ENCODE measurements at regions not wholly inside any gene's neighbourhood (a gene's known extent, or its start where the extent isn't known, plus 50 kb on each side); places are given as distances from the start of the nearest gene placed in this dataset.
"Not testable (repeated sequence)": the region's sequence is repeated elsewhere in the genome, so short reads cannot be mapped to it uniquely, and the experiment has no call there.

DNA sequence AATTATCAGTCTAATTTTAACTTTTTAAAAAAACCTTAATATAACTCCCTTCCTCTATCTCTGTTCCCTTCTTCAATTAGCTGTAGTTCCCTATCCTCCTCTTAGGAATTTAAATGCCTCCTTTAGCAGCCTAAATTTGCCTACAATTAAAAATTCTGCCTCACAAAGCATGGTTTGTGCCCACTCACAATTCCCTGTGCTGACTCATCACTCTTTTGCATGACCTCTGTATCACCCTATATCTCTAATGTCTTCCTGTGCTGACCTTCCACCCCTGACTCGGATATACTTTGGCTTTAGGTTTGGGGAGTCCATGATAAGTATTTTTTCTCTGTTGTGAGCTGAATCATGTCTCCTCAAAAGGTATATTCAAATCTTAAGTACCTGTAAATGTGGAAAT is 253.6 kb downstream of the RNF144B start:
- in situ Hi-C loops (cut with HindIII; ENCODE audit: low sequenced_read_pairs): no loop called here
- H3K4me3 ChIP-seq (ENCODE audit: low read depth, low read length): no peak overlapping the region
- TF ChIP-seq, protein P1, sequence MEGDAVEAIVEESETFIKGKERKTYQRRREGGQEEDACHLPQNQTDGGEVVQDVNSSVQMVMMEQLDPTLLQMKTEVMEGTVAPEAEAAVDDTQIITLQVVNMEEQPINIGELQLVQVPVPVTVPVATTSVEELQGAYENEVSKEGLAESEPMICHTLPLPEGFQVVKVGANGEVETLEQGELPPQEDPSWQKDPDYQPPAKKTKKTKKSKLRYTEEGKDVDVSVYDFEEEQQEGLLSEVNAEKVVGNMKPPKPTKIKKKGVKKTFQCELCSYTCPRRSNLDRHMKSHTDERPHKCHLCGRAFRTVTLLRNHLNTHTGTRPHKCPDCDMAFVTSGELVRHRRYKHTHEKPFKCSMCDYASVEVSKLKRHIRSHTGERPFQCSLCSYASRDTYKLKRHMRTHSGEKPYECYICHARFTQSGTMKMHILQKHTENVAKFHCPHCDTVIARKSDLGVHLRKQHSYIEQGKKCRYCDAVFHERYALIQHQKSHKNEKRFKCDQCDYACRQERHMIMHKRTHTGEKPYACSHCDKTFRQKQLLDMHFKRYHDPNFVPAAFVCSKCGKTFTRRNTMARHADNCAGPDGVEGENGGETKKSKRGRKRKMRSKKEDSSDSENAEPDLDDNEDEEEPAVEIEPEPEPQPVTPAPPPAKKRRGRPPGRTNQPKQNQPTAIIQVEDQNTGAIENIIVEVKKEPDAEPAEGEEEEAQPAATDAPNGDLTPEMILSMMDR (IDR thresholded peaks at IDR 0.05; ENCODE audit: low read depth, low read length): no peak
- no peak for DNase-seq (ENCODE audit: low read depth, low spot score)

DNA sequence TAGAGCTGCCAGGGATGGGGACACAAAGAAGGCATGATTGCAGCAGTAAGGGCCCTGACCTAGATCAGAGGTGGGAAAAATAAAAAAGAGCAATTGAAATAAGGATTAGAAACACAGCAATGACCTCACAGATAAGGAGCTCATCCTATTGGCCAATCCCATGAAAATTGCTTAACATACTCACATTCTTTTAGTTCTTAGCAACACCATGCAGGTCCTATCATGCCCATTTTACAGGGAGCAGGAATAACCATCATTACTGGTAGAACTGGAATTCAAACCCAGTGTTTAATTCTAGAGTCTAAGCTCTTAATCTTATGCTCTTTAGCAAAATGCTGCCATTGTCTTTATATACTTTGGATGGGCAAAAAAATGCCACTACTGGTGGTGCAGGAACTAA is 267.7 kb downstream of the RNF144B start:
- in situ Hi-C loops (cut with HindIII; ENCODE audit: low sequenced_read_pairs): no loop called here
- no peak overlapping the region for H3K4me3 ChIP-seq (ENCODE audit: low read depth, low read length)
- TF ChIP-seq, protein P1 (IDR thresholded peaks at IDR 0.05; ENCODE audit: low read depth, low read length): no peak
- no peak for DNase-seq (ENCODE audit: low read depth, low spot score)

DNA sequence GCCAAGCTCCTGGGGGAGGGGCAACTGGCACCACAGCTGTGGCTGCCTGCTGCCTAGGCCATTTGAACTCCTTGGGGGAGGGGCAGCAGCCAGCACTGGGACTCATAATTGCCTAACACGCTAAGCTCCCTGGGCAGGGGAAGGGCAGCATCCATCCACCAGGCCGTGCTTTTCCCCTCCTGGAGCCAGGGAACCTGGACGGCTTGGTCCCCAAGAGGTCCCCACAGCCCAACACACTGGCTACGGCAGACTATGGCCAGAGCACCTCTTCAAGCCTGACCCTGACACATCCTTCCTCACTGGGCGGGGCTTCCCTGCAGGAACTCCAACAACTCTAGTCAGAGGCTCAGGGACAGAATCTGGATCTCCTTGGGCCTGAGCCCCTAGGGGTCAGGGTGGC is 269.4 kb downstream of the RNF144B start:
- no peak for DNase-seq (ENCODE audit: low read depth, low spot score)
- in situ Hi-C loops (cut with HindIII; ENCODE audit: low sequenced_read_pairs): no loop called here
- H3K4me3 ChIP-seq (ENCODE audit: low read depth, low read length): no peak overlapping the region
- TF ChIP-seq, protein P1 (IDR thresholded peaks at IDR 0.05; ENCODE audit: low read depth, low read length): no peak

DNA sequence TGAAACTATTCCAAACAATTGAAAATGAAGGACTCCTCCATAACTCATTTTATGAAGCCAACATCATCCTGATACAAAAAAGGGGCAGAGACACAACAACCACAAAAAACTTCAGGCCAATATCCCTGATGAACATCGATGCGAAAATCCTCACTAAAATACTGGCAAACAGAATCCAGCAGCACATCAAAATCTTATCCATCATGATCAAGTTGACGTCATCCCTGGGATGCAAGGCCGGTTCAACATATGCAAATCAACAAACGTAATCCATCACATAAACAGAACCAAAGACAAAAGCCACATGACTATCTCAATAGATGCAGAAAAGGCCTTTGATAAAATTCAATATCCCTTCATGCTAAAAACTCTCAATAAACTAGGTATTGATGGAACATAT is 272.8 kb downstream of the RNF144B start:
- H3K4me3 ChIP-seq (ENCODE audit: low read depth, low read length); in situ Hi-C loops (cut with HindIII; ENCODE audit: low sequenced_read_pairs); DNase-seq (ENCODE audit: low read depth, low spot score): not testable (repeated sequence)

DNA sequence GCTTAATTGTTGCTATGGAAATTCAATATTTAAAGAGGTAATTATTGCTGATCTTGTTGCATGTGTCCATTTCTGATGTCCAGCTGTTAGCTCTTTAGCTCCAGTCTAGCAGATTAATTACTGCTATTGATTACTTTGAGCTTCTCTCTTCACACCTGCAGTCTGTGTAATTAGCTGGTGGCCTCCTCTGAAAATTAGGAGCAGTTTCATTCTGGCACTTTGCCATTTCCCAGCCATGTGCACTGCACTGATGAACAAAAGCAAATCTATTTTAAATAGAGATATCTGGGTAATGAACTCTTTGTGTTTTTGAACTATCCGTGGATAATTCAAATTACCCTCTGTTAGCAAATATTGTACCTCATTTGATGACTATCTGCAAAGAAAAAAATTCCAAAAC is 275.9 kb downstream of the RNF144B start:
- in situ Hi-C loops (cut with HindIII; ENCODE audit: low sequenced_read_pairs): no loop called here
- no peak overlapping the region for H3K4me3 ChIP-seq (ENCODE audit: low read depth, low read length)
- no peak for DNase-seq (ENCODE audit: low read depth, low spot score)
- TF ChIP-seq, protein P1 (IDR thresholded peaks at IDR 0.05; ENCODE audit: low read depth, low read length): no peak

DNA sequence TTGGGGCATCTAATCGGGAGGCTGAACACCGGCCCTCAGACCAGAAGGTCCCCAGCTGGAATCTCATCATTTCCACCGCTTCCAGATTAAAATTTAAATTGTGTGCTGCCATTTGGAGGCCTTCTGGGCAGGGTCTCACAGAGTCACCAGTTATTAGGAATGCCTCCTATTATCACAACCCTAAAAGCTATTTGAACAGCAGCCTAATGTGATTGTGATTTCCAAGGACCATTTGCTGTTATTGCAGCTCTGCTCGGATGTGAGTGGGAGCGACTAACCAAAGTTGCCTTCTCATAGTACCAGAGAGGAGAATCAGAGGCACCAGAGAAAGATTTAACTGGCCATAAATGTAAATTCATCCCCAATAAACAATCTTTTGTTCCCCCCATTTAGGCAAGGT is 277.3 kb downstream of the RNF144B start:
- H3K4me3 ChIP-seq (ENCODE audit: low read depth, low read length): no peak overlapping the region
- DNase-seq (ENCODE audit: low read depth, low spot score): no peak
- in situ Hi-C loops (cut with HindIII; ENCODE audit: low sequenced_read_pairs): no loop called here
- TF ChIP-seq, protein P1 (IDR thresholded peaks at IDR 0.05; ENCODE audit: low read depth, low read length): no peak

DNA sequence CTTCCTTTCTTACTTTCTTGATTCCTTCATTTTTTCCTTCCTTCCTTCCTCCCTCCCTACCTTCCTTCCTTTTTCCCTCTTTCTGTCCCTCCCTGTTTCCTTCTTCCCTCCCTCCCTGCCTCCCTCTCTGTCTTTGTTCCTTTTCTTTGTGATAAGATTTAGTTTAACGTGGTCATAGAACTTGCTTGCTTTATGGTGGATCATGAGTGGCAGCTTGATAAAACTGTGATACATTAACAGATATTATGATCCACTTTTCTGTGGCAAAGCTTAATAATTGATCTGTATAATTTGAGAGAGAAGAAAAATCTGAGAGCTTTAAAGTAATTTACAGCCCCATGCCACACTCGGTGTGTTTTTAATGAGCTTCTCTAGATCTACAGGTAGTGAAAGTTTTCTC is 280.5 kb downstream of the RNF144B start:
- DNase-seq (ENCODE audit: low read depth, low spot score): no peak
- no peak overlapping the region for H3K4me3 ChIP-seq (ENCODE audit: low read depth, low read length)
- TF ChIP-seq, protein P1 (IDR thresholded peaks at IDR 0.05; ENCODE audit: low read depth, low read length): no peak
- in situ Hi-C loops (cut with HindIII; ENCODE audit: low sequenced_read_pairs): no loop called here

Measured in astrocyte of the spinal cord (primary cell).